HG03103 (cell line): ENCODE measurements at regions not wholly inside any gene's neighbourhood (a gene's known extent, or its start where the extent isn't known, plus 50 kb on each side); places are given as distances from the start of the nearest gene placed in this dataset.
"Not testable (repeated sequence)": the region's sequence is repeated elsewhere in the genome, so short reads cannot be mapped to it uniquely, and the experiment has no call there.

Experiments used
- ATAC-seq: cut with Tn5 transposase; IDR thresholded peaks from one replicate; pipeline ENCODE4 v1.9.1; 2021; ENCODE audit warnings: low read depth; ENCODE audit not compliant: unreplicated experiment

DNA sequence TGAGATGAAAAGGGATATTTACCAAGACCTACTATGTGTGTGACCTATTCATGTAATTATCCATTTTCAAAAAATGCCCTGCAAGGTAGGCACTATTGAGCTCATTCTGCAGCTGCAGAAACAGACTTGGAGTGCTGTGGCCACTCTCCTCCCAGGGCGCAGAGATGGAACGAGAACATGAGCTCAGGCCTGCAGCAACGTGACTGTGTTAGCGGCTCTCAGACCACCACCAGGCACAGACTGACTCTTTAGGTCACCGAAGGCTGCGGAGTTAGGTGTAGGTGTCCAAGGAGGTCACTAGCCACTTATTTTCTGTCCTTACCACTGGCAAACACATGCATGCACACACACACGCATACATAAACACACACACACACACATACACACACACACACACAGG, 271.4 kb upstream of the DIO3 start:
- no peak for ATAC-seq

DNA sequence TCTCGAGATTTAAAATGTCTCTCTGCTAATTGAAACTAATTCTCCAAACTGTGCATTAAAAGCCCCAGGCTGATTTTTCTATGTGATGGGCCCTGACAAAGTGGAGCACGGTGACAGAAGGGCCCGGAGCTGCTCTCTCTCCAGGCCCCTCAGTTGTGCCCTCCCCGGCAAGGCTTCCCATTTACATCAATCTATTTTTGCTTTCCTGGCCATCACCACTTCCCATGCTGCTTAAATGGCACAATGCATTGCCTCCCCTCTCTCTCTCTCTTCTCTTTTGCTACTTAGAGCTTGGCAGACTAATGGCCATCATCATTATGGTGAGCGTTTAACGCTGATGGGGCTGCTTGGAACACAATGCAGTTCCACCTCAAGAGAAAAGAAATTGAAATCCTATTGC, 270.7 kb upstream of the DIO3 start:
- ATAC-seq, result no peak

DNA sequence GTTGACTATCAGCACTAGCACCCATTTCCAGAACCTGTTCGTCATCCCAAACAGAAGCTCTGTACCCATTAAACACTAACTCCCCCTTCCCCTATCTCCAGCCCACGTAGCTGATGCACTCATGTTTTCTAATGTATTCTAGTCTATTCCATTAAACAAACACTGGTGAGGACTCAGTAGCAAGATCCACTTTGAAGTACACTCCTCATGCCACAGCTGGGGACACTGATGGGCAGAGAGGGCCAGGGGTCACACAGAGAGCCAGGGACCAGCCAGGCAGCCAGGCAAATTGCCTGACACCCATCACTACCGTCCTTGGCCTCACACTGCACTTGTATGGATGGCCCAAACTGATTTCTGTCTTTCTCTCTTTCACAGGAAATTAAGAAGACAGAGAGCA, 269.9 kb upstream of the DIO3 start:
- ATAC-seq, result no peak

DNA sequence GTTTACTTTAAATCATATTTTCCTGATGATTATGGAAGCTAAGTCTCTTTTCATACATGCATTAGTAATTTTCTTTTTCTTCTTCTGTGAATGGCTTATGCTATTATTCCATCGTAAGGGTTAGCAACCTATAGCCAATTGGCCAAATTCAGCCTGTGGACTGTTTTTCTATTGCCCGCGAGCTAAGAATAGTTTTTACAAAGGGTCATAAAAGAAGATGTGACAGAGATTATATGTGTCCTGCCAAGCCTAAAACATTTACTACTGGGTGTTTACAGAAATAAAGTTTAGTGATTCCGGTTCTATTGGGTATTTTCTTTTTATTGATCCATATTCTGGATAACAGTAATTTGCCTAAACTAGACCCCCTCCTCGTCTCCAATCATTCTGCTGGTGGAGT, 268.8 kb upstream of the DIO3 start:
- no peak for ATAC-seq

DNA sequence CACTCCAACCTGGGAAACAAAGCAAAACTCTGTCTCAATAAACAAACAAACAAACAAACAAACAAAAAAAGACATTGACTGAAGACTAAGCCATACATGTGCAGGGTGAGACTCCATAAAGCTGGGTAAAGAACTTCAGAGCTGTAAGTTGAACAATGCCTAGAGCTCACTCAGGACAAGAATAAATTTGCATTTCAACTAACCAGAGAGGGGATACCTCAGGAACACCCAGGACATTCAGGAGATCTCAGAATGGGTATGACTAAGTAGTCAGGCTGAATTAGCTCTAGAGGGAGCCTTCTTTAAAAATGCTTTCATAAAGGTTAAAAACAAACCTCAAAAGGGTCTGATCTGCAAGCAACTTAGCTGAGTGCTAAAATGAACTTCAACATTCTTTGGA, 267.7 kb upstream of the DIO3 start:
- ATAC-seq, result no peak

DNA sequence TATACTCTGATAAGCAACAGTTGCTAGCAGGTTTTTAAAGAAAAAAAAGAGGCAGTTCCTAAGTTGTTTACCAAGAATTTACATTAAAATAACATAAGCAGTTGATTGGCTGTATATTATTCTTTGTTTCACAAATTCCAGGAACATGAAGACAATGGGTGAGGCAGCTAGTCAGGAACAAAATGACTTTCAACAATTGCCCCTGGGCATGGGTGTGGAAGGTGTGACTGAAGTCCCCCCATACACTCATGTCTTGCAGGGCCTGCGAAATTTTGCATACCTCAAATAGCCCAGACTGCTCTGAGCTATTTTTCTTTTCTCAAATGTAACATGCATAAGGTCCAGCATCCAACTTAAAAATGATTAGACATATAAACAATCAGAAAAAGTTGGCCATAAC, 267.2 kb upstream of the DIO3 start:
- no peak for ATAC-seq

DNA sequence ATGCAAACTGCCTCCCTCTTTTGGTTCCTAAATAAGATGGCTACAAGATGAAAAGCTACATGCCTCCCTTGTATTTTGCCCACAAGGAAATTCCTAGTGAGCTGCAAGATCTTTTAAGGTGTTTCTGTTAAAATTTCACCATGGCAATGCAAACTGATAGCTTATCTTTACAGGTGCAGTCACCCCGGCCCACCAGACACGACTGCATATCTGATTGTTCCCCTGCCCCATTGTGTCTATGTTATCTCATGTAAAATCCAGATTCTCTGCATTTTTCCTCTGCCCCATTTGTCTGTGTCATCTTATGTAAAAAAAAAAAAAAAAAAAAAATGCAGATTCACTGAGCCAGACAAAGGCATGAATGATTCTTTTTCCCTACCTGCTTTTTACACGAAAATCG, 261.5 kb upstream of the DIO3 start:
- not testable (repeated sequence) for ATAC-seq

DNA sequence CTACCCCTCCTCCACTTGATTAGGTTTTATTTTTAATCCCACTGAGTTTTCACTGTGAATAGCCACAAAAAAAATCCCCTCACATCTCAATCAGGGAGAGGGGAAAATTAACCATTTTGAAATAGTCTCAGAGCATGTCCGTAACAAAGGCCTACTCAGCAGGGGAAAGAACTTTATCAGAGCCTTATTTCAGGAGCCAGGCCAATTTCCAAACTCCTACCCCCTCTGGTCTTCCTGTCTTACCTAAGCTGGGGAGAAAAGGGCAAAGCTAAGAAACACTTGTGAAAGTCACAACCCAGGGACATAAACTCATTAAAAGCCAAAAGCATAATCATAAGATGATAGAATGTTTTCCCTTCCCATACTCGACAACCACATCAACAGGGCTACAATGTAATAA, 260.3 kb upstream of the DIO3 start:
- no peak for ATAC-seq

DNA sequence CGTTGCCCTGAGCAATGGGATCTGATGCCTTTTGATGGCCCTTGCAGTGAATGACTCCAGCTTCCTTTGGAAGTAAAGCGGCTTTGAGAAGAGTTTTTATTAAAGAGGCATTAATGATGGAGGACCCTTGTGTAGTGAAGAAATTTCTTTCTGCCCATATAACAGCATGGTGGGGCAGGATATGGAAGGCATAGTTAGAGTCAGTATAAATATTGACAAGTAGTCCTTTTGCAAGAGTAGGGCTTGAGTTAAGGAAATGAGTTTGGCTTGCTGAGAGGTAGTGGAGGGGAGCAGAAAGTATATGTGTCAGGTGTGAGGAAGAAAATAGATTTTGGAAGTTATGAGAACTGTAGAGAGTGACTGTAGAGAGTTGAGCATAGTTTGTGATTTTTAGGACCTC, 254.1 kb upstream of the DIO3 start:
- not testable (repeated sequence) for ATAC-seq

DNA sequence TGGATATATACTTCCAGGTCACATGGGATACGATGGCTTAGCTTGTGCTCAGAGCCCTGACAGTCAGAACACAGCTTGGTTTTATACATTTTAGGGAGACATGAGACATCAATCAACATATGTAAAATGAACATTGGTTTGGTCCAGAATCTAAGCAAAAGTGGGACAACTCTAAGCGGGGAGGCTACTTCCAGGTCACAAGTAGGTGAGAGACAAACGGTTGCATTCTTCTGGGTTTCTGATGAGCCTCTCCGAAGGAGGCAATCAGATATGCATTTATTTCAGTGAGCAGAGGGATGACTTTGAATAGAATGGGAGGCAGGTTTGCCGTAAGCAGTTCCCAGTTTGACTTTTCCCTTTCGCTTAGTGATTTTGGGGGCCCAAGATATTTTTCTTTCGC, 250.1 kb upstream of the DIO3 start:
- ATAC-seq, result not testable (repeated sequence)

DNA sequence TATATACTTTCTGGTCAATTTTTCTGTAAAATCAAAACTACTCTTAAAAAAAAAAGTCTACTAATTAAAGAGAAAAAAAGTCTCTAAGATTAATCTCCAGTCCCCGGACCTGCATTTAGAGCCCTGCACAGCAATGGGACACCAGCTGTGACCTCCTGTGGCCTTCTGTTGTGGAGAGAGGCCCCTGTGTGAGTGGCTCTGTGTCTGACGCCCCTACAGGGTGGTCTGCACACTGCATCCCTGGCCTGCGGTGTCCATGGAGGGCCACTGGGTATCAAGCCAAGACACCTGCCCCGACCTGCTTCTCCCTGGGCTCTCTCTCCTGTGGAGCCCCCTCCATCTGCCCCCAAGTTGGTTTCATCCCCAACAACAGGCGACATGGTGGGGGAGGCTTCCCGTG, 248.0 kb upstream of the DIO3 start:
- ATAC-seq, result no peak

DNA sequence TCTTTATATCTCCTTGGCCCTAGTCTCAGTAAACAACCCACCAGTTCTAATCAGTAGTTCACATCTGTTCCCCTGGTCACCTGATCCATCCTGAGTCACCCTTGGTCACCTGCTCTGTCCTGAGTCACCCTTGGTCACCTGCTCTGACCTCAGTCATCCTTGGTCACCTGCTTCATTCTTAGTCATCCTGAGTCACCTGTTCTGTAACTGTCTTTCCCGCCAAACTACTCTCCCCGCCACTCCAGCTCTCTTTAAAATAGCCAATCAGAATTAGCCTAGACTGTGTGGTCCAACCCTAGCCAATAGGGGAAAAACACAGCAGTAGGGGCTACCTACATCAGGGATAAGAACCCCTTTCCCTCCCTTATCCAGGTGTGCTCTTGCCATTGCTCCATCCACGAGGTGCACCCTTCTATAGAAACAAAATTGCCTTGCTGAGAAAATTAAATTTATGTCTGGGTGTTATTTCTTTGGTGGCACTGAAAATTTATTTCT, 245.4 kb upstream of the DIO3 start:
- no peak for ATAC-seq

DNA sequence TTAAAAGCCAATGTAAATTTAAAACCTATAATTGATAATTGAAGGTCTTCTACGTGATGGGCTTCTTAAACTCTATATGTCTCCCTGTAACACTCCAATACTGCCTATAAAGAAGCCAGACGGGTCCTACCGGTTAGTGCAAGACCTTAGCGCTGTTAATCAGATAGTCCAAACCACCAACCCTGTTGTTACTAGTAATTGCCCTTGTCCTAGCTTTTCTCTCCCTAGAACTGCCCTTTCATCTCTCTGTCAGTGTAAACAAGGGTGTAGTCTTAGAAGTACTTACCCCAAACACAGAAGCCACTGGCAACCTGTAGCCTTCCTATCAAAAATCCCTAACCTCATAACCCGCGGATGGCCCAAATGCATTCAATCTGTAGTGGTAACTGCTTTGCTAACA, 243.0 kb upstream of the DIO3 start:
- no peak for ATAC-seq

DNA sequence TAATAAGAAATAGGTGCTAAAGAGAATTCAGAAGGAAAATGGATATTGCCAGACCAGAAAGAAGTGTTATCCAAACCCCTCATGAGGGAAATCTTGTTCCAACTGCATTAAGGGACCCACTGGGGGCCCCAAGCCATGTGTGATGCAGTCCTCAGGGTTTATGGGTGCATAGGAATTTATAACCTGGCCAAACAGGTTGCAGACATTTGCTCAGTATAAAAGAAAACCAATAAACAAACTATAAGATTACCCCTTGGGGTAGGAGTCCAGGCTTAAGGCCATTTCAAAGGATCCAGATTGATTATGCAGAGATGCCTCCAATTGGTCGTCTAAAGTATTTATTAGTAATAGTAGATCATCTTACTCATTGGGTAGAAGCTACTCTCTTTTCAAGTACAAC, 240.9 kb upstream of the DIO3 start:
- no peak for ATAC-seq

DNA sequence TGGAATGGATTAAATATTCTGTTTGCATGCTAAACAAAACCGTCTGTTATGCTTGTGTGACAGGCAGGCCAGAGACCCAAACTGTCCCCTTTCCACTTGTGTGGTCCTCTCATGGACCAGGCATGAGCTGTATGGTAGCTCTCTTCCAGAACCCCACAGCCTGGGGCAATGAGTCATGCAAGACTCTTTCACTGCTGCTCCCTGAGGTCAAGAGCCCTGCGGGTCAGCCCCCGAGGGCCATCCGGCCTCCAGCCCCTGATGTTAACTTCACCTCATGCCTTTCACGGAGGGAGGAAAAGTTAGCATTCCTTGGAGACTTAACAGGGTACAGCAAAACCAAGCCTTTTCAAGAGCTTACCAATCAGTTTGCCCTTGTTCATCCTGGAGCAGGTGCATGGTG, 239.1 kb upstream of the DIO3 start:
- no peak for ATAC-seq

DNA sequence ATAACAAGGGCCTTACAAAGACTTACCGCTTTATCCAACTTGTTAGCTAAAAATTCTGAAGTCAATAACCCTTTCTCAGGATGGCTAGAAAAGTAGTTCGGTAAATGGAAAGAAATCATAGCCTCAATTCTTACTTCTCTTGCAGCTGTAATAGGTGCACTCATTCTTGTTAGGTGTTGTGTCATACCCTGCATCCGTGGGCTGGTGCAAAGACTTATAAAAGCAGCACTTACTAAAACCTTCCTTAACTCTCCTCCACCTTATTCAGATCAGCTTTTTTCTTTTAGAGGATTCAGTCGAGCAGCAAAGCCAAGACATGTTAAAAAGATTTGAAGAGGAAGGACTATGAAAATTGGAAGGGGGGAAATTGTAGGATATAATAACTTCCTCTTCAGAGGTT, 238.2 kb upstream of the DIO3 start:
- ATAC-seq, result no peak

DNA sequence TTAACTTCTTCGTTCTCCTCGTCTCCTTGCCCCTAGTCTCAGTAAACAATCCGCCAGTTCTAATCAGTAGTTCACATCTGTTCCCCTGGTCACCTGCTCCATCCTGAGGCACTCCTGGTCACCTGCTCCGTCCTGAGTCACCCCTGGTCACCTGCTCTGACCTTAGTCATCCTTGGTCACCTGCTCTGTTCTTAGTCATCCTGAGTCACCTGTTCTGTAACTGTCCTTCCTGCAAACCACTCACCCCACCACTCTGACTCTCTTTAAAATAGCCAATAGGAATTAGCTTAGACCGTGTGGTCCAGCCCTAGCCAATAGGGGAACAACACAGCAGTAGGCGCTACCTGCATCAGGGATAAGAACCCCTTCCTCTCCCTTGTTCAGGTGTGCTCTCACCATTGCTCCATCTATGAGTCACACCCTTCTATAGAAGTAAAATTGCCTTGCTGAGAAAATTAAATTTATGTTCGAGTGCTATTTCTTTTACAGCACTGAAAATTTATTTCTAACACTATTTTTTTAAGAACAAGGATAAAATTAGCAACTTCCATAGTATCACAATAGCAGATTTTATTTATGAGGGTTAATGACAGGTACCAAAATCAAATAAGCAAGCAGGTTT, 237.6 kb upstream of the DIO3 start:
- ATAC-seq, result not testable (repeated sequence)

DNA sequence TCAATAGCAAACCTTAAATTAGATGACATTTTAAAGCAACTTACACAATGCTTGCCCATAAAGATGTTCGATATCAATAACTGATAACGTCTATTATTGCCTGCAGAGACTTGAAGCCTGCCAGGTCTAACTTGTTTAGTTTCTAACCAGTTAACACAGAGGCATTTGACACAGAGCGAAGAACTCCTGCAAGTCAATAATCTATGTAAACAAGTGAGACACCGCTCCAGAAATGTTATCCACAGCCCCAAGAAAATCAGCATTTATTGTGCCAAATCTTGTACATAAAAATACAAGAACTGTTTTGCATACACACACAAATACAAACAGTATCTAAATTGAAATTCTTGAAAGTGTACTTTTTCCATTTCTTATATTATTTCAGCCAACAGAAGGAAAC, 236.0 kb upstream of the DIO3 start:
- no peak for ATAC-seq

DNA sequence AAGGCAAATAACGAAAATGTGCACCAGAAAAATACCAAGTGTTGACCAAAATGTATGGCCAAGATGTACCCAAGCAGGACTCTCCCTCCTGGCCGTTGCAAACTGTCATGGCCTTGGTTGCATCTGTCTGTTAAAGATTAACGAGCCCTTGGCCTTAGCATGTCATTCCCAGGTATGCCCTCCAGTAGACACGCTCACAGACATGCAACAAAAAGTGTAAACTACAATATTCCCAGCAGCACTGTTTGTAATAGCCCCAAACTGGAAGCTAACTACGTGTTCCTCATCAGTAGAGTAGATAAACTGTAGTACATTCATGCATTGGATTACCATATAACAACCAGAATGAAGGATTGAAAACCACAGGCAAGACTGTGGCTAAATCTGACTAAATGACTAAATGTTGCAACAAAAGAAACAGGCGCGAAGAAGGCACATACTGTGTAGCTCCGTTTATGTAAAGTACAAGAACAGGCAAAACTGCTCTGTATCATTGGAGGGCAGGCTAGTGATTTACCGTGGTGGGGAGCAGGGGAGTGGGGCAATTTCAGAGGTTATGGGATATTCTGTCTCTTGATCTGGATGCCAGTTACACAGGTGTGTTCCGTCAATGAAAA, 232.8 kb upstream of the DIO3 start:
- ATAC-seq, result no peak

DNA sequence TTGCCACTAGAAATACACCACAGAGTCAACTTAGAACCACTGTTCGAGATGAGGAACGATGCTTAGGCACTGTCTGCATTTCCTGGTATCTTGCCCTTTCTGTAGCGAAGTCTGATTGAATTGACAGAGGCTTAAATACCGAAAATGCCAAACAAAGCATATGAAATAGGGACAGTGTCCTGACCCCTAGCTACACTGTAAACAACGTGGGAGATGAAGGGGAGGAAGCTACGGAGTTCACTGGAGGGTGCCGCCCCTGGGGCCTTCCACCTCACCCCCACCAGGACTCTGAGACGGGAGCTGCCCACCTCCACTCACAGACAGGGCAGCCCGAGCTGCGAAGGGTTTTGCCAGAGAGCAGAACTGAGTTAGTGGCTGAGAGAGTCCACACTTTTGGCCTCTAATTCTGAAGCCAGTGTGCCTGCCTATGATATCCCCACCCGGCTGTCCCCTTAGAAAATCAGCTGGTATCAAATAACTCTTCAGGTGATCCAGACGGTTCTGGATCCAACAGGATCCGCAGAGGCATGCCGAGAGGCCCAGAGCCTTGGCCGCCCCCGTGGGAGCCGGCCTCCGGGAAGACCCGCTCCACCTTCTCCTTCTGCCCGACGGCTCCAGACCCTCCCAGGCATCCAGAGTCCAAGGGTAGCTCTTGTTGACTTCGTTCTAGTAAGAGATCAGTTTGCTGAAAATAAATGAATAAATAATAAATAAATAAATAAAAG, 230.7 kb upstream of the DIO3 start:
- ATAC-seq, result no peak

DNA sequence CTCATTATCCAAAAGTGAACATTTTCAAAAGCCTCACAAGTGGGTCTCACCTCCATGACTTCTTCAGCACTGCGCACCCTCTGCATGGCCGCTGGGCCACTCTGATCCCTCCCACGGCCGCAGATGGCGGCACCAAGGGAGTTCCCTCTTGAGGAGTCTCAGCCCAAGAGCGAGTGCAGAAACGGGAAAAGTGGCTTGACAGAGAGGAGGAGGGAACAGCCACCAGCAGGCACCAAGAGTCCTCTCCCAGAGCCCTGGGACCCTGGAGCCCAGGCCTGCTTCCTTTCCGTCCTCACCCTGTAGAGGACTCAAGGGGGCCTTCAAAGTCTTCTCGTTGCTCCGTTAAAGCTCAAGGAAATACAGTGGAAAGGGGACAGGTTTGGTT, 230.2 kb upstream of the DIO3 start:
- ATAC-seq, result no peak

DNA sequence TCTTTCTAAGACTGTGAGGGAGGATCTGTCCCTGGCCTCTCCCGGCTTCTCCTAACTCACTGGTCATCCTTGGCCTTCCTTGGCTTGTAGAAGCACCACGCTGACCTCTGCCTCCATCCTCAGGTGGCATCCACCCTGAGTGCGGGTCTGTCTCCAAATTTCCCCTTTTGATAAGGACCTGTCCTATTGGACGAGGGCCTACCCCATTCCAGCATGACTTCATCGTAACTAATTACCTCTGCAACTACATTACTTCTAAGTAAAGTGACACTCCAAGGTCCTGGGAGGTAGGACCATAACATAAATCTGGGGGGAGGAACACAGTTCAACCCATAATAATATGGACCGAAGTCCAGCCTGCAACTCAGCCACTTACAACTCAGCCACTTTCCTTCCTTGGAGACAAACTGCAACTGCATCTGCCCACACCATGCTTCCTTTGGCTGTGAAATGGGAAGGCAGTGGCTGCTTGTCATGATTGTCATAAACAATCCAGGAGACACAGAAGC, 229.6 kb upstream of the DIO3 start:
- ATAC-seq, result no peak
